SK-N-SH (cell line): ENCODE measurements at regions not wholly inside any gene's neighbourhood (a gene's known extent, or its start where the extent isn't known, plus 50 kb on each side); places are given as distances from the start of the nearest gene placed in this dataset.

Experiments used
- CTCF ChIA-PET: fragments of 300-600, 350-600 bp; formaldehyde crosslinking; extraction: SDS; loops from one replicate; lab custom pipeline; 2021; lab: Yijun Ruan, JAX
- POLR2A ChIA-PET: fragments of 350-600 bp; sonication (Branson Sonifier 250); formaldehyde crosslinking; extraction: SDS; loops from one replicate; lab custom pipeline; 2020; ENCODE audit warnings: antibody characterized with exemption, inconsistent platforms; lab: Yijun Ruan, JAX
- DNase-seq: peaks from one replicate; pipeline ENCODE4 v3.0.0; 2012
- H2AFZ ChIP-seq: fragments of 200-600 bp; sonication (generic); 2 replicates; pipeline ENCODE4 v1.8.1; 2016; ENCODE audit warnings: antibody characterized with exemption, mild to moderate bottlenecking, low read depth
- H3F3A ChIP-seq: fragments of 200-600 bp; sonication (generic); replicated peaks from 2 replicates; pipeline ENCODE3; 2016; ENCODE audit warnings: antibody characterized with exemption, mild to moderate bottlenecking; ENCODE audit not compliant: insufficient read depth
- H3K27ac ChIP-seq, 2 experiments: fragments of 200-500 bp in 1 of 2; fragments of 200-600 bp in 1 of 2; sonication (Bioruptor generic) in 1 of 2; sonication (generic), shearing (Covaris generic) in 1 of 2; 2 replicates each; pipeline versions ENCODE4 v1.5.1 to v1.6.1; 2014 to 2016; ENCODE audit warnings: low read depth in 2 of 2, inconsistent platforms in 1 of 2, low read length in 1 of 2, mild to moderate bottlenecking in 1 of 2, mixed read lengths in 1 of 2
- H3K27me3 ChIP-seq: fragments of 200-600 bp; sonication (generic), shearing (Covaris generic); 2 replicates; pipeline ENCODE4 v1.6.1; 2016; ENCODE audit warnings: mixed run types; ENCODE audit not compliant: insufficient read depth
- H3K36me3 ChIP-seq, 2 experiments: fragments of 200-500 bp in 1 of 2; fragments of 200-600 bp in 1 of 2; sonication (Bioruptor generic) in 1 of 2; sonication (generic) in 1 of 2; replicated peaks in 1 of 2; 2 replicates each; pipeline versions ENCODE3 to v1.5.1; 2014 to 2016; ENCODE audit warnings: low read length in 1 of 2, mild to moderate bottlenecking in 1 of 2; ENCODE audit not compliant: insufficient read depth in 2 of 2, control insufficient read depth in 1 of 2
- H3K4me1 ChIP-seq, 2 experiments: fragments of 200-500 bp in 1 of 2; fragments of 200-600 bp in 1 of 2; sonication (Bioruptor generic) in 1 of 2; sonication (generic), shearing (Covaris generic) in 1 of 2; 2 replicates each; pipeline versions ENCODE4 v1.5.1 to v1.6.1; 2014 to 2016; ENCODE audit warnings: low read depth in 1 of 2, low read length in 1 of 2, mixed run types in 1 of 2; ENCODE audit not compliant: insufficient read depth in 2 of 2, control insufficient read depth in 1 of 2
- H3K4me2 ChIP-seq: fragments of 200-600 bp; sonication (generic), shearing (Covaris generic); 2 replicates; pipeline ENCODE4 v1.6.1; 2017; ENCODE audit warnings: mixed run types
- H3K4me3 ChIP-seq, 2 experiments: fragments of 200-500 bp in 1 of 2; fragments of 200-600 bp in 1 of 2; sonication (Bioruptor generic) in 1 of 2; sonication (generic), shearing (Covaris generic) in 1 of 2; 2 replicates each; pipeline versions ENCODE4 v1.5.1 to v1.8.1; 2014 to 2016; ENCODE audit warnings: low read depth in 2 of 2, inconsistent platforms in 1 of 2, low read length in 1 of 2, mild to moderate bottlenecking in 1 of 2, mixed read lengths in 1 of 2, moderate library complexity in 1 of 2
- H3K79me2 ChIP-seq: fragments of 200-600 bp; sonication (generic); 2 replicates; pipeline ENCODE4 v1.8.1; 2017; ENCODE audit warnings: mild to moderate bottlenecking; ENCODE audit not compliant: insufficient read depth
- H3K9ac ChIP-seq: fragments of 200-600 bp; sonication (generic); 2 replicates; pipeline ENCODE4 v1.6.1; 2017; ENCODE audit warnings: mixed run types
- H3K9me2 ChIP-seq: fragments of 200-600 bp; sonication (generic); 2 replicates; pipeline ENCODE4 v1.6.1; 2017; ENCODE audit warnings: mixed run types
- H3K9me3 ChIP-seq: fragments of 200-600 bp; sonication (generic); 2 replicates; pipeline ENCODE4 v1.6.1; 2017; ENCODE audit warnings: mixed run types, mild to moderate bottlenecking, moderate library complexity
- H4K20me1 ChIP-seq: fragments of 200-600 bp; sonication (generic); 2 replicates; pipeline ENCODE4 v1.6.1; 2017; ENCODE audit warnings: mild to moderate bottlenecking, mixed run types; ENCODE audit not compliant: insufficient read depth
- GATA2 ChIP-seq: sonication (generic); formaldehyde crosslinking; IDR thresholded peaks from 2 replicates; pipeline ENCODE4 v1.5.0; 2020; ENCODE audit warnings: mild to moderate bottlenecking, missing genetic modification reagents
- JUND ChIP-seq: IDR thresholded peaks from 2 replicates; pipeline ENCODE4 v1.4.0; 2012
- MAX ChIP-seq: IDR thresholded peaks from 2 replicates; pipeline ENCODE4 v1.4.0; 2012; ENCODE audit warnings: low read depth
- MEF2A ChIP-seq: IDR thresholded peaks from 2 replicates; pipeline ENCODE4 v1.4.0; 2012; ENCODE audit warnings: low read depth, borderline replicate concordance
- MXI1 ChIP-seq: IDR thresholded peaks from 2 replicates; pipeline ENCODE4 v1.6.1; 2012; ENCODE audit warnings: mild to moderate bottlenecking, low read depth, low read length, improper control_type of control experiment
- NFIC ChIP-seq: IDR thresholded peaks from 2 replicates; pipeline ENCODE4 v1.4.0; 2012; ENCODE audit warnings: borderline replicate concordance
- NRF1 ChIP-seq: IDR thresholded peaks from 2 replicates; pipeline ENCODE4 v1.6.1; 2012; ENCODE audit warnings: low read depth, mild to moderate bottlenecking, low read length
- POLR2AphosphoS5 ChIP-seq: IDR thresholded peaks from 2 replicates; pipeline ENCODE4 v1.6.1; 2012; ENCODE audit warnings: low read depth, low read length
- RAD21 ChIP-seq: IDR thresholded peaks from 2 replicates; pipeline ENCODE4 v1.6.1; 2012; ENCODE audit warnings: mild to moderate bottlenecking, low read length
- RCOR1 ChIP-seq: fragments of 150-350 bp; IDR thresholded peaks from 2 replicates; pipeline ENCODE4 v1.6.1; 2017; ENCODE audit warnings: antibody characterized with exemption, low read length
- REST ChIP-seq: IDR thresholded peaks from 2 replicates; pipeline ENCODE4 v1.6.1; 2012; ENCODE audit warnings: mild to moderate bottlenecking, low read depth, low read length, moderate library complexity
- RFX5 ChIP-seq: IDR thresholded peaks from 2 replicates; pipeline ENCODE4 v1.6.1; 2012; ENCODE audit warnings: mild to moderate bottlenecking, improper control_type of control experiment, low read length
- RXRA ChIP-seq: IDR thresholded peaks from 2 replicates; pipeline ENCODE4 v1.4.0; 2012; ENCODE audit warnings: low read depth, mild to moderate bottlenecking, borderline replicate concordance
- SMC3 ChIP-seq: IDR thresholded peaks from 2 replicates; pipeline ENCODE4 v1.6.1; 2012; ENCODE audit warnings: low read depth, low read length, improper control_type of control experiment
- TCF12 ChIP-seq: IDR thresholded peaks from 2 replicates; pipeline ENCODE4 v1.4.0; 2012
- TEAD4 ChIP-seq: IDR thresholded peaks from 2 replicates; pipeline ENCODE4 v1.4.0; 2012; ENCODE audit warnings: mild to moderate bottlenecking, borderline replicate concordance; ENCODE audit not compliant: insufficient read depth
- WGBS: methylation state at CpG from one replicate; pipeline ENCODE4 v1.1.6; 2017; ENCODE audit warnings: low lambda C conversion rate; 5-methylcytosine and 5-hydroxymethylcytosine counted together
- TF ChIP-seq, protein P1 (sequence below): fragments of 150-350 bp; IDR thresholded peaks from 2 replicates; pipeline ENCODE4 v1.6.1; 2016; ENCODE audit warnings: mild to moderate bottlenecking, low read depth, low read length
- TF ChIP-seq, protein P2 (sequence below): IDR thresholded peaks from 2 replicates; pipeline ENCODE4 v1.4.0; 2012; ENCODE audit warnings: low read depth, borderline replicate concordance

GRCh38 chr3:104916971-104917370, 449.7 kb upstream of the ALCAM start:
- Histone ChIP-seq H3K36me3 (no peaks in the 10 kb centered on the region), H2AFZ (peak overlapping the region; percentile 34; the same call in 1 of the 2 replicates), H4K20me1 (no peaks in the 10 kb centered on the region), H3K4me1 (peaks cover 0 to 7% of the 10 kb centered on the region in 2 experiments; a peak in 2 of 4 replicates), H3K9me3 (no peaks in the 10 kb centered on the region), H3K9me2 (no peaks in the 10 kb centered on the region), H3F3A (no peaks in the 10 kb centered on the region), H3K27ac (no peak overlapping the region), H3K4me2 (0 out of 2 replicates have a peak overlapping the region, but pooled peaks have one; percentile 8), H3K9ac (no peak overlapping the region), H3K79me2 (no peaks in the 10 kb centered on the region), H3K27me3 (no peaks in the 10 kb centered on the region), H3K4me3 (no peak overlapping the region)
- CTCF ChIA-PET: no interaction called here
- 49% methylated on average over 1 of the region's 1 CpG for WGBS
- POLR2A ChIA-PET: no interaction called here
- TF ChIP-seq MXI1 (no peak), SMC3 (no peak), RXRA (no peak), JUND (no peak), MAX (no peak)
- no peak for DNase-seq

DNA sequence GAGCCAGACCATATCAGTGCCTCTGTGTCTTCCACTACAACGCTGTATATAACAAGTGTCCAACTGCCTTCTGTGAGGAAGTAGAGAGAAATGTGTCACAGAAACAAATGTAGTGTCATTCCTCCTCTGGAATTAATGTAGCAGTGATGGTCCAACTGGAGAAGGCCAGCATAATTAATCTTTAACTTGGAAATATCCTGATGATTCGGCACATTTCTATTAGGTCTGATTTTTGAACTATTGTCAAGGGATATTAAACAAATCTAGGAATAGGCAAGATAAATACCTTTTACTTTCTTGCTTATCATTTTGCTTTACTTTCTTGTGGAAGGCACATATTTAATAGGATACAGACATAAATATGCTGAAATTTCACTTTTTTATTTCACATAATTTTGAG, 446.2 kb upstream of the ALCAM start:
- Histone ChIP-seq H3K36me3 (no peaks in the 10 kb centered on the region), H3K9me2 (no peaks in the 10 kb centered on the region), H3K4me2 (no peak overlapping the region), H3K79me2 (no peaks in the 10 kb centered on the region), H3F3A (no peaks in the 10 kb centered on the region), H4K20me1 (no peaks in the 10 kb centered on the region), H3K4me1 (peaks cover 0 to 7% of the 10 kb centered on the region in 2 experiments; a peak in 2 of 4 replicates), H3K9me3 (no peaks in the 10 kb centered on the region), H3K4me3 (no peak overlapping the region), H2AFZ (no peak overlapping the region), H3K9ac (no peak overlapping the region), H3K27me3 (no peaks in the 10 kb centered on the region), H3K27ac (no peak overlapping the region)
- ChIA-PET CTCF (interaction anchor here (1.7 kb wide), 1 partner anchor 18 kb away, joined by 4 read pairs; no protein-coding TSS in a partner anchor), POLR2A (no interaction called here)
- no peak for TF ChIP-seq RCOR1
- DNase-seq: no peak
- WGBS: 87% methylated on average over 2 of the region's 2 CpGs

DNA sequence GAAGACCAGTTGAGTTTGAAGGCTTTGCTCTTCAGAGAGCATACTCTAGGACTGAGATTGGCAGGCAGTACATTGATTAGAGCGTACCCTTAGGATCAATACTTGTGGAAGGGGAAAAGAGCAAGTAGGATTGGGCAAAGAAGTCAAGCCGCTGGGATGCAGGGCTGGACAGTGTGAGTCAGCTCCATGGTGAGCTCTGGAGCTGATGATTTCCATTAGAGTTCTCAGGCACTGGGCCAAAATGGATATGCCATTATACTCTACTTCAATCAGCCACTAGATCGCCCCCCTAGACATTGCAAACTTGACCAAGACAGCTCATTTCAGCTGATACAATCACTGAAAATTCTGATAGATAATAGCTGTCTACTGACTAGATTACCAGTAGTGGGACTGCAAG, 432.7 kb upstream of the ALCAM start:
- peaks cover 0 to 1% of the 10 kb centered on the region in 2 experiments; a peak in 1 of 4 replicates for H3K4me1 ChIP-seq
- H2AFZ ChIP-seq: no peak overlapping the region
- H3F3A ChIP-seq: peaks cover 4% of the 10 kb centered on the region
- no peak overlapping the region for H3K27ac ChIP-seq
- ChIA-PET CTCF (no interaction called here), POLR2A (no interaction called here)
- H3K9ac ChIP-seq: no peak overlapping the region
- H3K4me3 ChIP-seq: no peak overlapping the region
- H3K27me3 ChIP-seq: no peaks in the 10 kb centered on the region
- 80% methylated on average over 3 of the region's 3 CpGs for WGBS
- no peaks in the 10 kb centered on the region for H3K9me2 ChIP-seq
- H3K36me3 ChIP-seq: no peaks in the 10 kb centered on the region
- H3K9me3 ChIP-seq: no peaks in the 10 kb centered on the region
- no peaks in the 10 kb centered on the region for H3K79me2 ChIP-seq
- no peak for DNase-seq
- H4K20me1 ChIP-seq: no peaks in the 10 kb centered on the region
- no peak overlapping the region for H3K4me2 ChIP-seq
- TF ChIP-seq POLR2AphosphoS5 (no peak), MAX (no peak), RFX5 (no peak), NRF1 (no peak), REST (no peak), RAD21 (no peak), MEF2A (no peak), TCF12 (no peak), GATA2 (CRISPR knock-in tag) (no peak), TEAD4 (no peak), NFIC (no peak)
- TF ChIP-seq, protein P1, sequence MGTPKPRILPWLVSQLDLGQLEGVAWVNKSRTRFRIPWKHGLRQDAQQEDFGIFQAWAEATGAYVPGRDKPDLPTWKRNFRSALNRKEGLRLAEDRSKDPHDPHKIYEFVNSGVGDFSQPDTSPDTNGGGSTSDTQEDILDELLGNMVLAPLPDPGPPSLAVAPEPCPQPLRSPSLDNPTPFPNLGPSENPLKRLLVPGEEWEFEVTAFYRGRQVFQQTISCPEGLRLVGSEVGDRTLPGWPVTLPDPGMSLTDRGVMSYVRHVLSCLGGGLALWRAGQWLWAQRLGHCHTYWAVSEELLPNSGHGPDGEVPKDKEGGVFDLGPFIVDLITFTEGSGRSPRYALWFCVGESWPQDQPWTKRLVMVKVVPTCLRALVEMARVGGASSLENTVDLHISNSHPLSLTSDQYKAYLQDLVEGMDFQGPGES: no peak
- TF ChIP-seq, protein P2, sequence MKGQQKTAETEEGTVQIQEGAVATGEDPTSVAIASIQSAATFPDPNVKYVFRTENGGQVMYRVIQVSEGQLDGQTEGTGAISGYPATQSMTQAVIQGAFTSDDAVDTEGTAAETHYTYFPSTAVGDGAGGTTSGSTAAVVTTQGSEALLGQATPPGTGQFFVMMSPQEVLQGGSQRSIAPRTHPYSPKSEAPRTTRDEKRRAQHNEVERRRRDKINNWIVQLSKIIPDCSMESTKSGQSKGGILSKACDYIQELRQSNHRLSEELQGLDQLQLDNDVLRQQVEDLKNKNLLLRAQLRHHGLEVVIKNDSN: no peak
